ENCODE measurements at regions not wholly inside any gene's neighbourhood (a gene's known extent, or its start where the extent isn't known, plus 50 kb on each side); places are given as distances from the start of the nearest gene placed in this dataset.
"Not testable (repeated sequence)": the region's sequence is repeated elsewhere in the genome, so short reads cannot be mapped to it uniquely, and the experiment has no call there.

DNA sequence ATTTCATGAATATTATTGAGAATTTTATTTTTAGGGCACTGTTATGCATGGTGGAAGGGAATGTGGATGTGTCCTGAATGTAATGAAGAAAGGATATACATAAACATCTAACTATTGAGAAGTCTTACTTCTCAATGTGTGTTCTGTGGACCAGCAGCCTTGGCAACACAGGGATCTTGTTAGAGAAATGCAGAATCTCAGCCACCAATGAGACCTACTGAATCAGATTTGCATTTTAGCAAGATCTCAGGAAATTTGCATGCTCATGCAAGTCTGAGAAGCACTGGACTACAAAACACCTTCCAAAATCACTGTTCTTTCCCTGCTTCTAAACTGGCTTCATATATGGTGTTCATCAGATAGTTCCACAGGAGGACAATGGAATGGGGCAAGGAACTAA, 139.7 kb upstream of the WDFY3 start:
- DNase-seq (ENCODE audit: low spot score) = no peak

DNA sequence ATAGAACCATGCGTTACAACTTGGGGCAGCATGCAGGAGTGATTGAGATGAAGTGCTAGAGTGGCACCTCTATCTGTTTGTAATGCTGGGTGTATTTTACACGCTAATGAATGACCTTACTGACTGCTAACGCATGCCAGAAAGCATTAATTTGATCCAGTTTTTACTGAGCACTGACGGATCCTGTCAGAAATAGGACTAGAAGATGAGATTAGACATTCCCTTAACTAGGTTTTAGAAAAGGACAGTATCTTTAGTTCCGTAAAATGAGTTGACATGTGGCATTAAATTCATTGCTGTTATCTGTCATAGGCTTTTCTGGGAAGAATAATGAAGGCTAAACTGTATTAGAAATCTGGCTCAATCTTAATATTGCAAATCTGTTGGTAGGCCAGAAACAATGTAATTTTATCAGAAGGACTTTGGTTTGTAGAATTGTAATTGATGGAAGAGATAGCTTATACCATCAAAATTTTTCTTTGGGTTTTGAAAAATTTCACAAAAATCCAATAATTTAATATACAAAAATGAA, 140.4 kb upstream of the WDFY3 start:
- DNase-seq (ENCODE audit: low spot score) = no peak

DNA sequence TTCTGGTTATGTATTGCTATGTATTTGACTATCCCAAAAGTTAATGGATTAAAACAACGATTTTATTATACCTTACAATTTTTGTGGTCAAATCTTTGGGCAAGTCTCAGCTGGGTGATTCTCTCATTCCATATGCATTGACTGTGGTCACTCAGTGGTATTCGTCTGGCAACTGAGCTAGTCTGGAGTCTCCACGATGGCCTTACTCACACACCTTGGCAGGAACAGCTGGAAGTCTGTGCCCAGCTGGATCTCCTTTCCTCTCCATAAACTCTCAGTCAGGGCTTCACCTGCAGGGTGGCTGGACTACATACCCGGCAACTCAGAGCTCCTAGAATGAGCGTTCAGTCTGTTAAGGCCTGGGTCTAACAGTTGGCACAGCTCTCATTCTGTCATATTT, 141.1 kb upstream of the WDFY3 start:
- DNase-seq (ENCODE audit: low spot score) = no peak

DNA sequence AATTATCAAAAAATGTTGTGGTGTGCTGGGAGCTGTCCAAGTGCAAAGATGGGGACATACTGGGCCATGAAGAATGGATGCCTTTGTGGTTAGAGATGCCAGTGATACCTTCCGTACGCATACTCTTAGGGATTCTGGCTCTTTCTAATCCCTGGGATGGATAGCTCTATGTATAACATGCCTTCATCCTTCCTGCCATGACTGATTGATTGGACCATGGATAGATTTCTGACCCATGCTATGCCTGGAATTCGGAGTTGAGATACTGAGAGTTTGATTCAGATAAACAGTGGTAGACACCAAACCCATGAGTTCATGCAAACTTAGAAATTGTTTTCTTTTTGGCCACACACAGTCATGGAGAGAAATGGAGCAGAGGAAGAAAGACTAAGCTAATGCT, 147.2 kb upstream of the WDFY3 start:
- no peak for DNase-seq (ENCODE audit: low spot score)

DNA sequence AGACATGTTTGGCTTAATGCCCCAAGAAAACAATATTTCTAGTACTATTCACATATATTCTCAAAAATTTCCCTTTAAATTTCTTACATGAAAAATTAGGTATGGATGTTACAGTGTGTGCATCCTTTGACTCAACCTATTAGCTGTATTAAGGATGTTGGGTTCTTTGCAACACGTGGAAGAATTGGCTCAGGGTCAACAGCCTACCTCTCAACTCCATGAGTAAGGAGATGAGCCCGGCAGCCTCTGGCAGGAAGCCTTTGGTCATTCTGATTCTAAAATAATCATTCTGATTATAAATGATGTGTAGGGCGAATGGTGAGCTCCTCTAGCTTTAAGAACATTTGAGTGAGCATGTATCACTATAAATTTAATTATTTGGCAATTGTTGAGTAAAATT, 148.0 kb upstream of the WDFY3 start:
- no peak for DNase-seq (ENCODE audit: low spot score)

DNA sequence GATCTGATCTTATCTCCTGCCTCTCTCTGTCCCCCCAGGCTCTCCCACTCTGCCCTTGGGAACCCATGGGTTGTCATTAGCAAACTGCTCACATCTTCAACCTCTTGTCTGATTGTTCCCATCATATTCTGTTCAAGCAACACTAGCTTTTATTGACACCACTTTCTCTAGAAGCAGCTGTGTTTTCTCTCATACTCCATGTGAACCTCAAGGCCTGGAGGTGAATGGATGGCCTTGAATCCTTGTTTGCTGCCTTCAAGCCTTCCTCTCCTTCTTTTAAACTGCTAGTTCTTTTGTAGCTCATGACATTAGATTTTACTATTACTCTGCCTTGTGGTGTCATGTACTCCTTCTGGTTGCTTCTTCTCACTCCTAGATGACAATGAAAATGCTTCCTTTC, 149.5 kb upstream of the WDFY3 start:
- no peak for DNase-seq (ENCODE audit: low spot score)

DNA sequence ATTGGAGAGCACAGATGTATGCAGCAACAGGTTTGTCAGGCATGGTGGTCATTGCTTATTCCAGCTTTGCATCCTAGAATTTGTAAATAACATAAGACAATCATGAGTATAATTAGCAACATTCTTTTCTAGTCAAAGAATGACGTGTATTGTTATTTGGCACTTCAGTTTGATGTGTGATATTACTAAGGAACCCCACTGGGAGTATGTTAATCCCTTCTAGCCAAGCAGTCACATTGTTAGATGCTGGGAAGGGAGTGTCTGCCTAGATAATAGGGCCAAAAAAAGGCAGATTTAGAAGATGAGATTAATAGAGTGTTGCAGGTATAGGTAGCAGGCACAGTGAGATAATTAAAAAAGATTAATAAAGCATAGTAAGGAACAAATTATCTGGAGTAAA, 159.2 kb upstream of the WDFY3 start:
- DNase-seq (ENCODE audit: low spot score) = no peak

DNA sequence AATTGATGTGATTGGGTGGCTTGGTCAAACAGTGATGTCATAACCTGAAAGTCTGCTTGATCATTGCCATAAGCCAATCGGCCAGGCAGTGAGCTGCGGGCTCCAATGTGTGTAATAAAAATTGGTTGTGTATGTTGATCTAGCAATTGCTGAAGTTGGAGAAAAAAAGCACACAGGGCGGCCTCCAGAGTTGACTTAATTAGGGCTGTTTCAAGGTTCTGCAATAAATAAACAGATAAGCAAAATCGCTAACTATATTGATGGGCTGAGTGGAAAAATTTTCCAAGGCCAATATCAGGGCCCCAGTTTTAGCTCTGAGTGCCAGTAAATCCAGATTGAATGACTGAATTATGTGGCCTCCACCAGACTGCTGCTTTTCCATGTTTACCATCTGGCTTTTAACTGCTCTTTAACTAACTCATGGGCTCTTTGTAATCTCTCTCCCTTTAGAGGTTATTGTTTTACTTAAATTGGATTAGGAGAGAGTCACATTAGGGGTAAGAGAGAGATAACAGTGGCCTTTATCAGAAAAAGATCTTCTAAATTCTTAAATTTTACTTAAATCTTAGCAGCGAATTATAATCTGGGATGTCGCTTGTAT, 160.6 kb upstream of the WDFY3 start:
- DNase-seq (ENCODE audit: low spot score) = no peak

DNA sequence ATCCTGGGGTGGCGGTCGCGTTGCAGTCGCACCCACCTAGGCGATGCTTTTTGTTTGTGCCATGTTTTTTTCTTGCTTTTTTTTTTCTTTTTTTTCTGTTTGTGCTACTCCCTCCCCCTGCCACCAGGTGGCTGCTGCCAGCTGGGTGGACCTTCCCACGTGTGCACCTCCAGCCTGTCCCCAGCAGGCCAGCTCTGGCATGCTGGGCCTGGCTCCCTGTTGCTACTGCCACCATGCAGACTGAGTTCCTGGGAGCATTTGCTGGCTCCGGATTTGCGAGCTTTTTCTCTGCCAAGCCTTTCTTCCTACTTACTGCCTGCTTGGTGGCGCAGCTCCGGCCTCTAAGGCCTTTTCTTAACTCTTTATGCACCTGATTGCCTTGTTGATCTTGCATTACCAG, 161.2 kb upstream of the WDFY3 start:
- peak; percentile 45 for DNase-seq (ENCODE audit: low spot score)

DNA sequence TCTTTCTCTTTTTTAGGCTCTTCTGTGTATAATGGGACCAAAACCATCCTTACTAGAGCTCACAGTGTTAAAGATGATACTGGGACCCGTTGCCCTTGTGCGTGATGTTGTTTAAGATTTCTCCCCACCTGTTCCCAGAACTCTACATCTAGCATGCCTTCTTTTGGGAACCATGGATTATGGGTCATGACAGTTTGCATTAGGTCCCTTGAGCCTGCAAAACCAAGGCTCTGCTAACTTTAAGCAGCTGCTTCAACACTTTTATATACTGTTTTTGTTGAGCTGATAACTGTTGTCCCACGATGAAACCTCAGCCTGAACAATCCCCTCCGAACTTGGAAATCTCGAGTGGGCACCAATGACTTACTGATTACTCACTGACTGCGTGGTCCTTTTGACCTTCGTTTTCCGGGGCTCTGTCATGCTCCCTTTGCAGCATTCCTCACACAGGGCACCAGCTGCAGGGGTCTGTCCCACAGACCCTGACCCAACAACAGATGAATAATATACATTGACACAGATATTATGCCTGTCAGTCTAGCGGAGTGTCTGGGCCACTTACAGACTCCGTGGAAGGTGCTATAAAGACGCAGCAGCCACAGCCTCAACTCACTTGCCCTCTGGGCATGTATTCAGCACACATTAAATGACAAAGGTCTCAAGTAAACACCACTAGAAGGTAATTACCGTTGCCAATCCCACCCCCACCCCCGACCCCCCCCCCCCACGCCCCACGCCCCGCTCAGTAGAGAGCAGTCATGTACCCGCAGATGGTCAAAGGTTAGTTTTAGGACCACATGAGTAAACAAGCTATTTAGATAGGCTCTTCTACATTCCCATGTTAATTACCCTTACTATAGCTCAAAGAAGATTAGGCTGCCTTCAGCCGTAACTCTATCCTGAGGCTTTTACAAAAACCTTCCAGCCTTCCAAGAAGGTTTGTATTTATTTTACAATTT, 162.0 kb upstream of the WDFY3 start:
- DNase-seq (ENCODE audit: low spot score) = no peak

DNA sequence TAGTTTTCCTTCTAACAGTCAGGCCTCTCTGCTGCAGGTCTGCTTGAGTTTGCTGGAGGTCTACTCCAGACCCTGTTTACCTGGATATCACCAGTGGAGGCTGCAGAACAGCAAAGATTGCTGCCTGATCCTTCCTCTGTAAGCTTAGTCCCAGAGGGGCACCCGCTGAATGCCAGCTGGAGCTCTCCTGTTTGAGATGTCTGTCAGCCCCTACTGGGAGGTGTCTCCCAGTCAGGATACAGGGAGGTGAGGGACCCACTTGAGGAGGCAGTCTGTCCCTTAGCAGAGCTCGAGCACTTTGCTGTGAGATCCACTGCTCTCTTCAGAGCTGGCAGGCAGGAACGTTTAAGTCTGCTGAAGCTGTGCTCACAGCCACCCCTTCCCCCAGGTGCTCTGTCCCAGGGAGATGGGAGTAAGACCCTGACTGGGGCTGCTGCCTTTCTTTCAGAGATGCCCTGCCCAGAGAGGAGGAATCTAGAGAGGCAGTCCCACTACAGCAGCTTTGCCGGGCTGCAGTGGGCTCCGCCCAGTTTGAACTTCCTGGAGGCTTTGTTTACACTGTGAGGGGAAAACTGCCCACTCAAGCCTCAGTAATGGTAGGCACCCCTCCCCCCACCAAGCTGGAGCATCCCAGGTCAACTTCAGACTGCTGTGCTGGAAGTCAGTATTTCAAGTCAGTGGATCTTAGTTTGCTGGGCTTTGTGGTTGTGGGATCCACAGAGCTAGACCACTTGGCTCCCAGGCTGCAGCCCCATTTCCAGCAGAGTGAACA, 163.1 kb upstream of the WDFY3 start:
- not testable (repeated sequence) for DNase-seq (ENCODE audit: low spot score)

DNA sequence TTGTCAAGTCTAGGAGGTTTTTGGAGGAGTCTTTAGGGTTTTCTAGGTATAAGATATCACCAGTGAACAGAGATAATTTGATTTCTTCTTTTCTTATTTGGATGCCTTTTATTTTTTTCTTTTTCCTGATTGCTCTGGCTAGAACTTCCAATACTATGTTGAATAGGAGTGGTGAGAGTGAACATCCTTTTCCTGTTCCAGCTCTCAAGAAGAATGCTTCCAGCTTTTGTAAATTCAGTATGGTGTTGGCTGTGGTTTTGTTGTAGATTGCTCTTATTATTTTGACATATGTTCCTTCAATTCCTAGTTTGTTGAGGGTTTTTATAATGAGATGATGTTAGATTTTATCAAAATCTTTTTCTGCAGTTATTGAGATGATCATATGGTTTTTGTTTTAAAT, 165.6 kb upstream of the WDFY3 start:
- DNase-seq (ENCODE audit: low spot score) = no peak

DNA sequence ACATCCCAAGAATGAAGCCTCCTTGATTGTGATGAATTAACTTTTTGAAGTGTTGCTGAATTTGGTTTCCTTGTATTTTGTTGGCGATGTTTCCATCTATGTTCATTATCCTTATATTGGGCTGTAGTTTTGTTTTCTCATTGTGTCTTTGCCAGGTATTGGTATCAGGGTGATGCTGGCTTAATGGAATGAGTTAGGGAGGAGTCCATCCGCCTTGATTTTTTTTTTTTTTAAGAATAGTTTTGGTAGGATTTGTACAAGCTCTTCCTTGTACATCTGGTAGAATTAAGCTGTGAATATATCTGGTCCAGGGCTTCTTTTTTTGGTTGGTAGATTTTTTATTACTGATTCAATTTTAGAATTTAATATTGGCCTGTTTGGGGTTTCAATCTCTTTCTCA, 166.1 kb upstream of the WDFY3 start:
- no peak for DNase-seq (ENCODE audit: low spot score)

DNA sequence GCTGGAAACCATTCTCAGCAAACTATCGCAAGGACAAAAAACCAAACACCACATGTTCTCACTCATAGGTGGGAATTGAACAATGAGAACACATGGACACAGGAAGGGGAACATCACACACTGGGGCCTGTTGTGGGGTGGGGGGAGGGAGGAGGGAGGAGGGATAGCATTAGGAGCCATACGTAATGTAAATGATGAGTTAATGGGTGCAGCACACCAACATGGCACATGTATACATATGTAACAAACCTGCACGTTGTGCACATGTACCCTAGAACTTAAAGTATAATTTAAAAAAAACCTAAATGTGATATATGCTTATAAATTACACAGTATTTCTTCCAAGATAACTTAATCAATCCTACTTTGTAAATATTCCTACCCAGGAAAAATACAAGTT, 173.3 kb upstream of the WDFY3 start:
- DNase-seq (ENCODE audit: low spot score) = not testable (repeated sequence)

DNA sequence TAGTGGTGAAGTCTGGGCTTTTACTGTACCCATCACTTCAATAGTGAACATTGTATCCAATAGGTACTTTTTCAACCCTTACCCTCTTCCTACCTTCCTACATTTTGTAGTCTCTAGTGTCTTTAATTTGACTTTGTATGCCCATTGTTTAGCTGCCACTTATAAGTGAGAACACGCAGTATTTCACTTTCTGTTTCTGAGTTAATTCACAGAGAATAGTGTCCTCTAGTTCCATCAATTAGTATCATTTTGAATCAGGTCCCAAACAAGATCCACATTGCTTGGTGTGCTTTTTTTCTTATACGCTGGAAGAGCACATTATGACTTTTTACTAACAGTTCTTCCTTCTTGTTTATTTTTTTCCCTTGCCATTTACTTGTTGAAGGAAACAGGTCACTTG, 176.0 kb upstream of the WDFY3 start:
- no peak for DNase-seq (ENCODE audit: low spot score)

DNA sequence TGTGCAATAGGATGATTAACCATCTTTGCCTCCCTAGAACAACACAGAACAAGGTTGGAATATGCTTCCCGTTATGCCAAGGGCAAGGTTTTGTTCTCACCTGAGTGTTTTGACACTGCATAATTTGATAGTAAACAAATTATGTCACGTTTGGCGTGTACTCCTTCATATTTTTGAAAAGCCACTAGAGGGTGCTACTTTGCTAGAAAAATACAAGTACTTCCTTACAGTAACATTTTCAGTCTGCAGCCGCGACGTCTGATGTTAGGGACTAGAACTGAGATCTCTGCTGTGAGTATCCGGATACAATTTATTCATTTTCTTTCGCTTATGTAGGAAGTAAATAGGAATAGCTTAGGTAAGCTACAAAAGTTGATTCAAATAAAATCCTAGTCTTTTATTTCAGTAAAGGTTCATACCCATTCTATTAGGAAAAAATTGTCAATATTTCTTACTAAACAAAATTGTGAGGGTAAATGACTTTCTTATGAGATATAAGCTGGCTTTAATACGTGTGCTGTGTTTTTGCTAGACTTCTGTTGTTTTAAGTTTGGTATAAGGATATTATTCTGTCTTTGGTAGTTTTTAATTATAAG, 181.1 kb upstream of the WDFY3 start:
- peak; percentile 48 for DNase-seq (ENCODE audit: low spot score)

DNA sequence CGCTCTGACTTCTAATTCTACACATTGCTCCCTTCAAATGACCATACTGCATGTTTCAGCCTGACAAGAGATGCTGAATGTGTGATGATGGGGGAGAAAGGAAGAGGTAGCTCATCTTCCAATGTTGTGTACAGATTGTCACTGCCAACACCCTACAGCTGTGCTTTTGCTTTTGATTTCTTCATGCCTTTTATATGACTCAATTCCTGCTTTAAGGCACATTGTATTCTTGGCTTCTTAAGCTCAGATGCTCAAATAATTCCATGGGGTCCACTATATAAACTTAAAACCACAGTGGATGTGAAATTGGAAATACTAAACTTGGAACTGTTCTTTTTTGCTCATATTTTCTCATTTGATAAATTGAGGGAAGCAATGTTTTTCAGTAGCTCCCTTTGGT, 183.2 kb upstream of the WDFY3 start:
- DNase-seq (ENCODE audit: low spot score) = no peak

DNA sequence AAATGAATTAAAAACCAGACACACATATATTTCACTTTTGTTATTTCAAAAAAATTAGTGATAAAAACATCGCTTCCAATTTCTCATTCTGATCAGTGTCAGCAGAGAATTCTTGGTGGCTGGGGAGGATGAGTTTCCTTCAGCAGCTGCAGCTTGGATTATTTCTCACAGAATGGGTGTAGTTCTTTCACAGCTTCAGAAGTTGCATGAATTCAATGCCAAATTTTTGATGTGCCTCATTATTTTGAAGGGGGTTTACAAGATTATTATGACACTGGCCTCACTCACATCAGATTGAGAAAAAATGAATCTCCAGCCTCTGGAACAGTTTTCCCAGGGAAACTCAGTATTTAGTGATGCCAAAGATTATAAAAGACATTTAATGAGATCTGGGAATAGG, 184.9 kb upstream of the WDFY3 start:
- DNase-seq (ENCODE audit: low spot score) = no peak

DNA sequence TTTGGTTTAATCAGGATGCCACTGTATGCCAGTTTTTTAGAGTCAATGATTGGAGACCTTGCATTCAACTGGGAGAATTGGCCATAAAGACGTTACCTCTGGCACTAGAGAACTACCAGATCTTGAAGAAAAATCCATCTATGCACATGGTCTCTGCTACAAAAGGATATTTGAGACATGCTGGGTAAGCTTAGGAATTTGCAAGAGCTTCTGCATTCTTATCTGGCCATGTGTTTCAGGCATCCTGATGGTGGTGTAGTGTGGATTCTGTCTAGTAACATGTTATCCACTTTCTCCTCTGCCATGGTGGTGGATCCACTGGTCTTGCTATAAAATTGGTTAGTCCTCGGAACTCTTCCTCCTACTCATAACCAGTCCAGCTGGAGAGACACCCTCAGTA, 185.3 kb upstream of the WDFY3 start:
- DNase-seq (ENCODE audit: low spot score) = no peak

DNA sequence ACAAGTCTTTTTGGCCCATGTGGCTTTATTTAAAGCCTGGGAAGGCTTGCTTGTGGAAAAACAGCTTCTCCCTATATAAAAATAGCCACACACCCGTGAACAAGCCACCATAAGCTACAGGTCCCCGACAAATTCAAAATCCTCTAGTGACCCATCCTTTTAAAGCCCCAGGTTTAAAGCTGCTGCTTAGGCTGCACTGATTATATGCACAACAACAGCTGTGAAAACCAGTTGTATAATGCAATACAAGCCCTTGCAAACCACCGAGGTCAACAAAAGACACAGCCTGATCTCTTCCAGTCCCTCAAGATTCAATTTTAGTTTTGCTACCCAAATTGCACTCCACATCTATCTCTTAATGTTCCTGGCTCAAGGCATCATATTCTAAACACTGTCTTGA, 186.0 kb upstream of the WDFY3 start:
- DNase-seq (ENCODE audit: low spot score) = no peak

DNA sequence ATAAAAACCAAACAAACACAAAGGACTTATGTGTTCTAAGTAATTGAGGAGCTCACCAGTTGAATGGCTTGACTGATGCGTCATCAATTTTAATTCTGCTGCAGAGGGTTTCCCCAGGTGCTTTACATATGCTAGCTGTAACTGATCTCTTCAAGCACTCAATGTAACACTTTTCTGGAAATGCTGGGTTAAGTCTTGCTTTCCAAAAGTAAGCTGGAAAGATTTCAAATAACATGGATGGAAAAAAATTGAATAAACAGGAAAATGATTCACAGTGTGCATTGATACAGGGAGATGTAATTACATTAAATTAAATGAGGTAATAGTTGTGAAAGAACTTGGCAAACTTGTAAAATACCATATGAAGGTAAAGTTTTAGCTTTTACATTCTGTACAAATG, 186.7 kb upstream of the WDFY3 start:
- DNase-seq (ENCODE audit: low spot score) = peak; percentile 40

DNA sequence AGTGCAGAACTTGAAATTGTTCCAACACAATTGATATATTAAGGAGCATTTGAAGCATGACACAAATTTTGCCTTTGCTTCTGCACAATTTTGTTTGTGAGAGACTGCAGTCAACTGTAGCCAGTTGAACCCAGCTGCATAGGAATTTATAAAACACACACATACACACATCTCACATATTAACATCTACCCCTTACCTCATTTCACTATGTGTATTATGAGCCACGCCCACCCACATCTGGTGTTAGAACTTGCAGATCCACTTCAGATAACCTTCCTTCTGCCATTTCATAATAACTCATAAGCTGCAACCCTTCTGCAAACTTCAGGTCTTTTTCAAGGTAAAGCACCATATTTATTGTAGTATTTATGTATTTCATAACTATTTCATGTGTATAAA, 188.1 kb upstream of the WDFY3 start:
- DNase-seq (ENCODE audit: low spot score) = no peak
